ENCODE measurements at regions not wholly inside any gene's neighbourhood (a gene's known extent, or its start where the extent isn't known, plus 50 kb on each side); places are given as distances from the start of the nearest gene placed in this dataset.

- no peak for TF ChIP-seq CTCF (IDR thresholded peaks at IDR 0.05 in 4 of 5, conservative IDR thresholded peaks at IDR 0.05 in 1 of 5)
- TF ChIP-seq POLR2A (IDR thresholded peaks at IDR 0.05): no peak
Observed at GRCh38 chr4:175453456-175453855, 358.6 kb downstream of the GPM6A start.

All from gastrocnemius medialis (tissue), 4 donors.